Dermis microvascular lymphatic vessel endothelial cell (primary cell): ENCODE measurements at regions not wholly inside any gene's neighbourhood (a gene's known extent, or its start where the extent isn't known, plus 50 kb on each side); places are given as distances from the start of the nearest gene placed in this dataset.

ENCODE experiments used
- DNase-seq, 2 donors: peaks; one replicate each; pipeline versions ENCODE4 v3.0.0 to v3.0.0-alpha.2; 2010; ENCODE audit warnings: low read depth in 2 of 2

DNA sequence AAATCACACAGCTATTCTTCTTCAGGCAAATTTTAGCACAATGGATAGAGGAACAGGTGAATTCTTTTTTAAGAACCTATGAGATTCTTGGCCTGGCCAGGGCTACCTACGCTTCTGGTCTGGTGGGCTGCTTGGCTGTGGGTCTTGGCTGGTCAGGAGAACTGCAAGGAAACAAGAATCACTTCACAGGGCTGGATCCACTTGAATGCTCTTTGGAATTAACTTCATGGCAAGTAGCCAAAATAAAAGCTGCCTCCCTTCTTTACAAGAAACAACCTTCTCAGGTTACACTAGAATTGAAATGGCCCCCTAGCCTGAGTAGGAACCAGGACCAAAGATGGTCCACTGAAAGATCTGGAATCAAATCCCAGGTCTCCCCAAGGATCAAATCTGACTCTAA is 519.1 kb downstream of the IQCM start:
- no peak for DNase-seq

GRCh38 chr4:149296084-149296483 is 519.6 kb downstream of the IQCM start:
- DNase-seq = no peak

GRCh38 chr4:149294601-149295000 is 521.0 kb downstream of the IQCM start:
- DNase-seq = no peak

GRCh38 chr4:149293046-149293649 is 522.5 kb downstream of the IQCM start:
- no peak for DNase-seq

DNA sequence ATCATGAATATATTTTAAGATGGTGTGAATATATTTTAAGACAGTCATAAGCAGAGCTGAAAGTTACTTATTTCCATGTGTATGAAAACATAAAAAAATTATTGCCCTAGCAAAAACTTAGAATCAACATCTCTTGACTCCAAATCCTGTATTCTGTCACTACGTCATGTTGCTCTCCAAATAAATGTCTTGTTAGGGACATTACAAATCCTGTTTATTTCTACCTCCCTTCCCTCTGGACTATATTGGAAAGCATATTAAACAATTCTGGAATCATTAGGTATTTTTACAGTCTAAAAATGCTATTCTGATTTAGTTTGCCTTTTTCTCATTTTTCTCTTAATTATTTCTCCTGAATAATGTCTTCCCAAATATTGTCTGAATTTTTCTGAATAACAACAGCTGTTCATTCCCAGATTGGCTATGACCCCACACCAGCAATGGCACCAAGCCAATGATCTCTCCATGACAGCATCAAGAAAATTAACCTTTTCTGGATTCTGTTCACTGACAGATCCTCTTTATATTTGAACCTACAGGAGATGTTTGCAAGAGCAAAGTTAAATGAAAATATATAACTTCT is 523.1 kb downstream of the IQCM start:
- DNase-seq = peak; percentile 5 to 7

- DNase-seq = peak; percentile 21 to 64
Measured at GRCh38 chr4:149291463-149291862, 524.2 kb downstream of the IQCM start.

- no peak for DNase-seq
Measured at GRCh38 chr4:149280806-149281205, 534.8 kb downstream of the IQCM start.

DNA sequence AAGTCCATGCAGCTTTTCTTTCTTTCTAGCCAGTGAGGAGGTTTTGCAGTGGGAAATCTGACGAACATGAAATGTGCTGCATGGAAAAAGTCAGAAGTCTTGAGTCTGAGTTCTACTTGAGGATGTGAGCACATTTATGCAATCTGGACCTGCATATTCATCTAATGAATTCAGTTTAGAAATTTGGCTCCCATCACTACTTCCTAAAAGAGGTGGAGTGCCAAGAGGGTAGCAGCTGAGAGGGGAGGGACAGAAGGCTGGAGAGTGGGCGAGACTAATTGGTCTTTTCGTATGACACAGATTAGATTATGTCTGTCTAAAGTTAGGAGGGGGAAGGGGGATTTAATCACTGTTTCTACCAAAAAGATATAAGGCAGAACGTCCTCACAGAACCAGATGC is 535.9 kb downstream of the IQCM start:
- DNase-seq = no peak

- no peak for DNase-seq
Measured at GRCh38 chr4:149279331-149279730, 536.3 kb downstream of the IQCM start.

- no peak for DNase-seq
Measured at GRCh38 chr4:149277705-149278104, 537.9 kb downstream of the IQCM start.

GRCh38 chr4:149269835-149270234 is 545.8 kb downstream of the IQCM start:
- no peak for DNase-seq

- DNase-seq = no peak
Measured at GRCh38 chr4:149266301-149266700, 549.3 kb downstream of the IQCM start.

- DNase-seq = no peak
Measured at GRCh38 chr4:149265645-149266044, 550.0 kb downstream of the IQCM start.

GRCh38 chr4:149264093-149264733 is 551.4 kb downstream of the IQCM start:
- peak; percentile 39 to 67 for DNase-seq

DNA sequence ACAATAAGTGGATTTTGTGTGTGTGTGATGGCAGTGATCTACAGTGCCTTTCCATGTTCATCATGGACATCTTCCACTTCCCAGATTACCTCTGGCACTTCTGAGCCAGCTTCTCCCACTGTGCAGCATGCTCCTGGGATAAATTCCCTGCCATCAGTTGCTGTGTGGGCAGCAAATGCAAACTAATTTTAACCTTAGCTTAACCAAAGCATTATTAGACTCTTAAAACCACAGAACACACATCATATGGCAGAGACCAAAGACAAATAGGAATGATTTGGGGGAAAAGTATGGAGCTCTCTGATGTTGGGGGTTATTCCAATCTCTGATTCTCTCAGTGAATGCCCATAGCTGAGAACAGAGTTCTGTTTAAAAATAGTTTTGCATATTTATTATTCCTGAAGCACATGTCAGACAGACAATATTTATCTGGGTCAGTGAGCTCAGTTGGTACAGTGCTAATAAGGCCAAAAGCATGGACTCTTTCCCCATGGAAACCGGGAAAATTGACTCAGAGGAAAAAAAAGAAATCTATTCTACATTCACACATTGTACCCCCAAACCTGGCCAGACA is 567.4 kb downstream of the IQCM start:
- no peak for DNase-seq

DNA sequence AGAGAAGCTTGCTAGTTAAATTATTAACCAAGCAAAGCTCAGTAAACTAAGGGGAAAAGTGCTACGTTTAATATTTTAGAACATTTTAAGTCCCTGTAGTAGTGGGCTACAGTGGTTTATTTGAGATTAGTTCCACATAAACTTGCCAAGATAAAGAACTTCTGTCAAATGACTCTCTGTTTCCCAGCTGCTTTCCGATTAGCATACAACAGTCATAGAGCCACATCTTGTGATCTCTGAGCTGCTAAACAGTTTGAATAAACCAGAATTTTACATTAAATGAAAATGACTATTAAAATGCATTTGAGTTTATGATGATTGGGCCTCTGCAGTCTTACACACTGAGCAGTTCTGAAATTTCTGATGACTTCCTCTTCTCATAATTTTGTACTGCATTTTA is 568.5 kb downstream of the IQCM start:
- no peak for DNase-seq

GRCh38 chr4:149245333-149245732 is 570.3 kb downstream of the IQCM start:
- DNase-seq = no peak

DNA sequence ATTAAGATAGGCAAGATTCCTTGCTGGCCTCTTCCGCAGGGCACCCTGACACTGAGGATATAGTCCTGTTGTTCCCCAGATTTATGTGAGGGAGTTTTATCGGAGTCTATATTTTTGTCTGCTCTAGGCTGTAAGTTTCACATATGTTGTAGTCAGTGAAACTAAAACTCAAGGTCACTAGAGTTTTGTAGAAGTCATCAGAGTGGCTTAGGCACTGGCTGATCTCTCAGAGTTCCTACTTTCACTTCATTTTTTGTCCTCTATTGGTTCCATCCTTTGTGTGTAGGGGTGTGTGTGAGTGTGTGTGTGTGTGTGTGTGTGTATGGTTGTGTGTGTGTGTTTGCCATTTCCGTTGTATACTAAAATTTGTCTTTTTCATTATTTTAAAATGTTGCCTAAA is 577.5 kb downstream of the IQCM start:
- DNase-seq = no peak

GRCh38 chr4:149234798-149235197 is 580.8 kb downstream of the IQCM start:
- DNase-seq = no peak

DNA sequence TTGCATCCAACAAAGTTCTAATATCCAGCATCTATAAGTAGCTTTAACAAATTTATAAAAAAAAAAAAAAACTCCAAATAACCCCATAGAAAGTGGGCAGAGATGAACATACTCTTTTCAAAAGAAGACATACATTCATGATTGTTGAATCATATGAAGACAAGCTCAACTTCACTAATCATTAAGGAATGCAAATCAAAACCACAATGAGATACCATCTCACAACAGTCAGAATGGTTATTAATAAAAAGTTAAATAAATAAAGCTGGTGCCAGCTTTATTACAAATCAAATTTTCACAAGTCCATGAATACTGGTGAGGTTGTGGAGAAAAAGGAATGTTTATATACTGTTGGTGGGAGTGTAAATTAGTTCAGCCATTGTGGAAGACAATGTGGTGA is 592.0 kb downstream of the IQCM start:
- no peak for DNase-seq

- no peak for DNase-seq
Measured at GRCh38 chr4:149218672-149219071, 597.0 kb downstream of the IQCM start.

DNA sequence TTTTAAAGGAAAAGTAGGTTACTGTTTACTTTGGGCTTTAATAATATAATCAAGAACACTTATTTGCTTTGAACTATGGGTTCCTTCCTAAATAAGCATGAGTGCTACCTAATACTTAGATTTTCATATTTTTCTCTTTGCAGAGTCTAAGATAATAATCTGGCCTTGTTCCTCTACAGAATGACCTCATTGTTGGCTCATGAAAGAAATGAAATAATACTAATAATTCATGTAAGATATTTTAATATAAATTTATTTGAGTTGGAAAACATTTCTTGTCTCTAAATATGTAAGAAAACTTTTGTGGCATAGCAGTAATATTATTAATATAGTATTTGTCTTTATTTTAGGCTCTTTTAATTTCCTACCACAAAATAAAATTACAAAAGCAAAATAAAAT is 601.3 kb downstream of the IQCM start:
- DNase-seq = no peak

- DNase-seq = no peak
Measured at GRCh38 chr4:149211876-149212275, 603.8 kb downstream of the IQCM start.
